DMS53 treated with DMSO at 0.1 percent for 48 hours (cell line): ENCODE measurements at regions not wholly inside any gene's neighbourhood (a gene's known extent, or its start where the extent isn't known, plus 50 kb on each side); places are given as distances from the start of the nearest gene placed in this dataset.
"Not testable (repeated sequence)": the region's sequence is repeated elsewhere in the genome, so short reads cannot be mapped to it uniquely, and the experiment has no call there.

Experiments
- DNase-seq: peaks from one replicate; lab custom pipeline; 2025; ENCODE audit not compliant: unreplicated experiment; lab: John Stamatoyannopoulos, UW

- DNase-seq, result peak; percentile 32
These were observed 162.5 kb upstream of the ATP6AP2 start for GRCh38 chrX:40418146-40418812.

DNA sequence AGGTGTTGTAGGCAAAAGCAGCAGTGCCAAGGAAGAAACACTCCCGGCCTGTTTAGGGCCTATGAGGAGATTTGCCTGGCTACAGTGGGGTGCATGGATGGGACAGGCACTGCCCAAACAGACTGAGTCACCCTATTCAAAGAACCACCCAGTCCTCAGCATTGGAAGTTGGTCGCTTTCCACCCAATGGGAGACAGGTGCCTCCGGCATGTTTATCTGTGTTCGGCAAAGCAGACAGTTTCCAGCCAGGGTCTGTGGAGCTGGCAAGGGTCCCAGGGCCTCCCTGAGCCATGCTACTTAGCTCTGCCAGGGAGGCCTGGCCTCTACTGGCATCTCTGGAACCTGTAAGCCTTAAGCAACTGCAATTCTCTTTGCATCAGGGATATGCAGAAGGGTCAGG lies 165.1 kb upstream of the ATP6AP2 start:
- DNase-seq, result no peak

DNA sequence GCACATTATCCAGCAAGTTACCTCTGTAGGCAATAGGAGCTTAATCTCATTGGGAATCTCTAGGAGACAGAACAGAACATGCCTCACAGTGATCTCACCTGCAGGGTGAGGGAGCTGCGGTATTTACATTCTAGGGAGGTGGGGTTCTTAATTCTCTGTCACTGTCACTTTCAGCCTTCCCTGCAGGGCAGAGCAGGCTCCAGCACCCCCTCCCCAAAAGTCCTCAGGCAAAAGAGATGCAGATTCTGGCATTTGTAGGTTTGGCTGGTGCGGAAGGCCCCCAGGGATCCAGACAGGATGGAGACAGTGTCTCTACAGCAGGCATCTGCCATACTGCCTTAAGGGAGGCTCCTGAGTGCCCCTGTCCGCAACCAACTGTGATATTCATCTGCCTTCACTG lies 166.4 kb upstream of the ATP6AP2 start:
- no peak for DNase-seq

GRCh38 chrX:40411340-40412111 lies 169.2 kb upstream of the ATP6AP2 start:
- no peak for DNase-seq

DNA sequence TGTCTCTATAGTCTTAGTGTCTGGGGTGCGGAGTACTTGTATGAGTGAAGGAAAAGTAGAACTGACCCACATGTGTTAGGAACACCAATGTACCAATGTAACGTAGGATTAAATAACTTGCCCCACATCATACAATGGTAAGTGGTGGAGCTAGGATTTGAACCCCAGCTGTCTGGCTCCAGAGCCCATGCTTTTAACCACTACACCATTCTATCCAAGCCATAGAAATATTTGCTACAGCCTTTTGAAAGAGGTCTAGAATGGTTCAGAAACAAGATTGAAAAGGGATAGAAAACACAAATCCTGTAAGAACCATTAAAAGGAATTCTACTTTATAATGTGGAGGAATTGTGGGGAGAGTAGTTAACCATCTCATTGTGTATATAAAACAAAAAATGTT lies 169.9 kb upstream of the ATP6AP2 start:
- no peak for DNase-seq

DNA sequence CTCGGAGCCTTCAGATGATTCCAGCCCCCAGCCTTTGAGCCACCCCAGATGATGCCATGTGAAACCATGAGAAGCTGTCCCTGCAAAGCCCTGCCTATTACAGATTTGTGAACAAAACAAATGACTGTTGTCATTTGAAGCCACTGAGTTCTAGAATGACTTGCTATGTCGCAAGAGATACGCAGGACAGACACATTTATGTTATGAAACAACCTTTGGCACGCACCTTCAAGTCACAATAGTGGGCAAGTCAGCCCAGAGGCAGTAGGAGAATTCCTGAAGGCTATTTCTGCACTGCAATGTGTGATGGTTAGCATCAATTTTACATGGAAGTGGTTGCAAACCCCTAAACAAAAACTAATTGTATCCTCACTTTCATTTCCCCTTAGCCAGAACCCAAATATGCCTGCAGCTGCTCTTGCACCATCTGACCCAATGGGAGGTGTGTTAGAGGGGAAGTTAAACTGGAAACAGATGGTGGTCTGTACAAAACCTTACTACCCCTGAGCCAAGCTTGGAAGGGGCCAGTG lies 174.4 kb upstream of the ATP6AP2 start:
- DNase-seq, result no peak

DNA sequence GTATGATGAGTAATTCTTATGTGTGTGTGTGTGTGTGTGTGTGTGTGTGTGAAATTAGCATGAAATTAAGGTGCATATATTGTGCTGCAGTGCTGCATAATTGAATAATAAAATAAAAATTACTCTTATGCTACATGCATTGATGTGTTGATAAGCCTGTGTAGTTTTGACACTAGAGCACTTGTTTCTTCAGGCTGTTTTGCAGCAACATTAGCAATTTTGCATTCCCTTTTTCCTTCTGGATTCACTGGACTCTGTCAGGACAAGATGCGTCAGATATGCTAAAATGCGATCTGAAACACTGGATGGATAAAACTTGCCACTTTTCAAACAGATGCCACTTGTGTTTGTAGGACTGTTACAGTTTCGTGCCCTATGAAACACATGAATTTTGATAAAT lies 175.4 kb upstream of the ATP6AP2 start:
- no peak for DNase-seq

GRCh38 chrX:40403757-40404156 lies 177.0 kb upstream of the ATP6AP2 start:
- DNase-seq, result no peak

DNA sequence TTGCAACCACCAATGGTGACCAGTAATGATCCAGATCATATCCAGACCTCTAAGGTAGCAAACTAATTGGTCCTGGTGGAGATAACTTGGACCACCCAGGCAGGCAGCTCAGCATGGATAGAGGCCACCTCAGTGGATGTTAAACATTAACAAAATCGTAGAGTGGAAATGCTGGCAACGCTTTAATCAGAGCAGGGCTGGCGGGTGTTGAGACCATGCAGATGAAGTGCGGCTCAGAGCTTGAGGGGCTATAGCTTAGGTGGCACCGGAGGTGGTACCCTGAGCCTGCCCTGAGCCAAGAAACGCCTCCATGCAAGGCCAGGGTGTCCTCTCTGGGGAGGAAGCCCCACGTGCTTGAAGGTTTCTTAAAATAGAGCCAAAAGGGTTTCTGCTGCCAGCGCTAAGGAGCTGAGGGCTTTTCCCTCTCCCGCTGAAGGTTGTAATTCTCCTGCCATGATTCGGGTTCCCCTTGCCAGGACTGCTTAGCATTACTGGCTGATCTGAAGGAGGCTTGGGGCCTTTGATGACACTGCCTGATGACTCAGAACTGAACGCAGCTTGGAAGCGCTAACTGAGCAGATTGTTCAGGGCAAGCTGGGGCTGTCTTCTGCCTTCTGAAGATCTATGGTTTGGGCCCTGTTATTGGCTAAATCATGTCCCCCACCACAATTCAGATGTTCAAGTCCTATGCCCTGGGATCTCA lies 177.8 kb upstream of the ATP6AP2 start:
- DNase-seq, result peak; percentile 31

- no peak for DNase-seq
These were observed 185.7 kb upstream of the ATP6AP2 start for GRCh38 chrX:40395102-40395501.

GRCh38 chrX:40394302-40394701 lies 186.5 kb upstream of the ATP6AP2 start:
- no peak for DNase-seq

DNA sequence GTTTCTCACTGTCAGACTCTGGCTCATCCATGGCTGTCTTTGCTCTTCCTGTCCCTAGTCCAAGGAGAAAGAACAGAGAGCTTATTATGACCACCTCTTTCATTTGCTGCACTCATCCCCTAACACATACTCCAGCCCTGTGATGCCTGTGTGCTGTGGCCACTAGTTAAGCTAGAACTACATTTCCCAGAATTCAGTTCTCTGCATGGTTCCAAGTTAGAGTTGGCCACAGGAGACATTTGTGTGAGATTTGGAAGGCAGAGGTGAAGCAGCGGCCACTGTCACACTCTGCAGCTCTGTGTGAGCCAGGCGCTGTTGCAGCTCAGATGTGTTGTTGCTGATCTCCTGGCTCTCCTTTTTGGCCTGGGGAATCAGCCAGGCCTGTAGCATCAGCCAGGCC lies 188.2 kb upstream of the ATP6AP2 start:
- DNase-seq, result no peak

GRCh38 chrX:40391662-40392061 lies 189.1 kb upstream of the ATP6AP2 start:
- no peak for DNase-seq

GRCh38 chrX:40389555-40389954 lies 191.2 kb upstream of the ATP6AP2 start:
- DNase-seq, result no peak

- DNase-seq, result no peak
These were observed 192.3 kb upstream of the ATP6AP2 start for GRCh38 chrX:40388441-40388840.

DNA sequence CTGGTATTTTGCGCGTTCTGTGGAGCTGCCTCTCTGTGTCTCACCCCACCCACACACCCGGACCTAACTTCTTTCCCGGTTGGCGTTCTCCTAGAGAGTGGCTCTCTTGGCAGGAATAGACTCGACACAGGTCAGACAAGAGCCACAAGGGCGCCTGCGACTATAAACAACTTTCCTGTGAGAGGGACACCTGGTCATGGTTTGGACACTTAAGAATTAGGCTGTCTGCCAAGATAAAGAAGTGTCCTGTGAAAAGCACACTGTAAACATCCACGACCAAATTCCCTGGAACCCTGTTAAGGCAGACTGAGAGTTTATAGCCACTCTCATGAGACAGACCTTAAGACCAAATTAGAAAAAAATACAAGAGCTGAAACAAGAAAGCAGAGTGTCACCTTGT lies 192.9 kb upstream of the ATP6AP2 start:
- DNase-seq, result peak; percentile 74

- DNase-seq, result not testable (repeated sequence)
These were observed 193.5 kb upstream of the ATP6AP2 start for GRCh38 chrX:40387311-40387710.

GRCh38 chrX:40385682-40386081 lies 195.1 kb upstream of the ATP6AP2 start:
- DNase-seq, result no peak

DNA sequence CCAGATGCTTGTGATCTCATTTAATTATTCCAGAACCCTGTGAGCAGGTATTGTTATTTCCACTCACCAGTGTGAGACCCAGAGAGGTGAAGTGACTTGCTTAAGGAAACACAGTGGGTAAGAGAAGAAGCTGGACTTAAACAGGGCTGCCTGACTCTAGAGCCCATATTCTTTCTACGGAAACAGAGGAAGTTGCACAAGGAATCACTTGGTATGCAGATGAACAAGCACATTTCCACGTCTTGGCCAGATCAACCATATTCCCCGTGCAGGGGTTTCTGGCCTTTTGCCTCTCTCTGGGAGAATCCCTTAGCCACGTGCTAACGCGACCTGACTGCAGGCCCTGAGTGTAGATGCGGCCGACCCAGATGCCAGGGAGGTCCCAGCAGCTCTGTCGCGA lies 195.5 kb upstream of the ATP6AP2 start:
- DNase-seq, result no peak

- no peak for DNase-seq
These were observed 196.8 kb upstream of the ATP6AP2 start for GRCh38 chrX:40383969-40384368.

- DNase-seq, result no peak
These were observed 197.4 kb upstream of the ATP6AP2 start for GRCh38 chrX:40383360-40383759.
